NCI-H1105 treated with DMSO at 0.1 percent for 48 hours (cell line): ENCODE measurements at regions not wholly inside any gene's neighbourhood (a gene's known extent, or its start where the extent isn't known, plus 50 kb on each side); places are given as distances from the start of the nearest gene placed in this dataset.
"Not testable (repeated sequence)": the region's sequence is repeated elsewhere in the genome, so short reads cannot be mapped to it uniquely, and the experiment has no call there.

ENCODE experiments used
- DNase-seq: peaks from one replicate; lab custom pipeline; 2025; lab: John Stamatoyannopoulos, UW

DNA sequence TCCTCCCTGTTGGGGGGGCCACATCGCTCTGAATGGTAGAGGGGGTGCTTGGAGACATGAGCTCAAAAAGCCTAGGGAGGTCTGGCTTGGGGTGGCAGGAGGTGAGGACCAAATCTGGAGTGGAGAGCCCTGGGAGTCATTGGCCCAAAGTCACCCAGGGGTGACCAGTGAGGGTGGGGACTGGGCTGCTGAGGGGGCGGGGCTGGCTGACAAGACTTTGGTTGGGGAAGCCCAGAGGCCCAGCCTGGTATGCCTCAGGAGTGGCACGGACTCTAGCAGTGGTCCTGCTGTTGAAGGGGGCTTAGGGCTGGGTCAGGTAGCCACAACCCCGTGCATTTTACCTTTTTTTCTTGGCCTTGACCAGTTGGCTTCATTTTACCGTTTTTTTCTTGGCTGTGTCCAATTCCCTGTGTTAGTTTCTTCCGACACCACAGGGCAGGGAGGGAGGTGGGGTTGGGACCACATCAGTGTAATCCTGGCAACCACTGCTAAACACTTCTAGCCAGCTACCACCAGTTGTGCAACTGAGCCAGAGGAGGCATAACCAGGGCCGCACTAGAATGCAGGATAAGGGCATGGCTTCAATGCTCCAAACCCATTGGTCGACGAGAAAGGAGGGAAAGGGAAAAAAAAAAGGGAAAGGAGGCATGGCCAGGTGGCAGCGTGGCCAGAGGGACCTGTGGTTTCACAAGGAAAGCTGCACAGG is 105.3 kb upstream of the C2CD4B start:
- DNase-seq, result no peak

- DNase-seq, result no peak
These were observed 107.2 kb upstream of the C2CD4B start for GRCh38 chr15:62272290-62272689.

DNA sequence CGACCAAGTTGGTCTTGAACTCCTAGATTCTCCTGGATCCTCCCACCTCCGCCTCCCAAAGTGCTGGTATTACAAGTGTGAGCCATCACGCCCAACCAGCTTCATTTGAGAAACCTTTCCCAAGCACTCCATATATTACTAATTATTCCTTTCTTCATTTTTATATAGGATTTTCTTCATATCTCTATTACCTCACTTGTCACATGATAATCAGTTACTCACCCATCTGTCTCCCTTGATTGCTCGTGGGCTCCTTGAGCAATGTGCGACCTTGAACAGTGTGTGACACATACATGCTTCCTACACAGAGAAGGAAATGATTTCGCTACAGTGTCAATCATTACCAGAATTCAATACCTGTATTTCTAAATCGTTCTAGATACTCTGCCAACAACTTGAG is 110.7 kb upstream of the C2CD4B start:
- DNase-seq, result no peak

GRCh38 chr15:62277816-62278394 is 112.8 kb upstream of the C2CD4B start:
- no peak for DNase-seq

GRCh38 chr15:62278534-62278933 is 113.4 kb upstream of the C2CD4B start:
- DNase-seq, result no peak

DNA sequence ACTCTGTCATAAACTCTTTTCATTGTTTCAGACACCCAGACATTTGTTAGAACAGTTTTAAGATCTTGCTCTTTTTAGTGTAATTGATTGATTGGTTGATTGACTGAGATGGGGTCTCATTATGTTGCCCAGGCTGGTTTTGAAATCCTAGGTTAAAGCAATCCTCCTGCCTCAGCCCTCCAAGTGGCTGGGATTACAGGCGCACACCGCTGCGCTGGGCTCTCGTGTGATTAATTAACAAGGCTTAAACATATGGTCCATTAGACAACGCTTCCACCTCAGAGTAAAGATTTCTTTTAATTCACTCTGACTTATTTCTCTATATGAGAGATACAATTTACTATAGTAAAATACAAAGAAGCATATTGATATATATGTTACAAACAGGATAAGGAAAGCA is 114.0 kb upstream of the C2CD4B start:
- no peak for DNase-seq

- DNase-seq, result peak; percentile 36
These were observed 115.5 kb upstream of the C2CD4B start for GRCh38 chr15:62280625-62281024.

DNA sequence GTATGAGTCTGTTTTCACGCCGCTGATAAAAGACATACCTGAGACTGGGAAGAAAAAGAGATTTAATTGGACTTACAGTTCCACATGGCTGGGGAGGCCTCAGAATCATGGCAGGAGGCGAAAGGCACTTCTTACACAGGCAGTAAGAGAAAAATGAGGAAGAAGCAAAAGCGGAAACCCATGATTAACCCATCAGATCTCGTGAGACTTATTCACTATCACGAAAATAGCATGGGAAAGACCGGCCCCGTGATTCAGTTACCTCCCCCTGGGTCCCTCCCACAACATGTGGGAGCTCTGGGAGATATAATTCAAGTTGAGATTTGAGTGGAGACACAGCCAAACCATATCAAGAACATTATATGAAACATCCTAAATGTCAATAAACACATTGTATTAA is 116.7 kb upstream of the C2CD4B start:
- DNase-seq, result not testable (repeated sequence)

DNA sequence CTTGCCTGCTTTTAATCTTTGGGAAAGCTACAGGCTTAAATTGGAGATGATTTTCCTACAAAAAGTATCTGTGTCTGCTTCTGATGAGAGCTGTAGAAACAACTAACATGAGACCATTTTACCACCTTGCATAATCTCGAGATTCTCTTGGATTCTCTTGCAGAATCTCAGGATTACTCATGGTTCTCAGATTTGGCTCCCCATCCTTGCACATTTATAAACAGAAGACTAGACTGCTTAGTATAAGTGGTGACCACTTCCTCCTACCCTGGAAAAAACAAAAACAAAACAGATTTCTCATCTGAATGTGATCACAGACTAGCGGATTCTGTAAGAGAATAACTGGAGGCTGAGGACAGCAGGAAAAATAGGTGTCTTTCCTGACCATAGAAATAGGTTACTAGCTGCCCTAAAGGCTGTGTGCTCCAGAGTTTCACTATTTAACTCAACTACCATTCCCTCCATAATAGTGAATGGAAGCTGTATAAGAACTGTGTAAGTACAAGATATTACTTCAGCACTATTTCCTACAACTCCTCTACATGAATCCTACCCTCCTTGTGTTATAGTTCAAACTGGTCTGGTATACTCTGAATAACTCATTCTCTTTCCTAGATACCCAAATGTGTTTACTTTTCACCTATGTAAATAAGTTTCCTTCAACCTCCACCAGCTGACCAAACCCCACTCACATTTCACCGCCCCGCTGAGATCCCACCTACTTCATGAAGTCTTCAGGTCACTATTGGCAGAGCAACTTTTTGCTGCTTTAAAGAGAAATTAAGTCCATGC is 122.2 kb upstream of the C2CD4B start:
- DNase-seq, result no peak

DNA sequence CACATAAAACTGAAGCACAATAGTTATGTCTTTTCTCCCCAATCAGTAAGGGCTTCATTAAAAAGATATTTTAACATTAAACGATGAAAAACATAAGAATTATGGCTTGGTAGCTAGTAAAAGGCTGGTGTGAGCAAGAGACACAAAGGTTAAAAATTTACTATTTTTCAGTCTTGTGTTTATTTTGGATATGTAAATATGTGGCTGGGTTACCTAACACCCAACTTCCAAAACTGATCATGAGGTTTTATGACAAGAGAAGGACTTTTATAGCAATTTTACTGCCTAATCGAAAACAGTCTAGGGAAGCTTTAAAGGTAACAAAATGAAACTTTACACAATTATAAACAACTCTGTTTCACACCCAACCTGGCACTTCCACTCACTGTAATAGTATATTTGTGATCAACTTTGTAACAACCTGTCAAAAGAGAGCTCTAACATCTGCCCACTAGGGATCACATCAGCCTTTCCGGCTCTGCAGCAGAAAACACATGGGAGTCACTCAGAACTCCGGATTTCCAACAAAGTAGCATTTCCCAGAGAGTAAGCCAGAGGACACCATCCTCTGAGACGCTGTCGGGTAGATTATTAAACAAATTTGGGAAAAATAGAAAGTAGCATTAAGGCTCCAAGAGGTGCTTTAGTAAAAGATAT is 123.4 kb upstream of the C2CD4B start:
- no peak for DNase-seq

- DNase-seq, result no peak
These were observed 126.2 kb upstream of the C2CD4B start for GRCh38 chr15:62291262-62291661.

DNA sequence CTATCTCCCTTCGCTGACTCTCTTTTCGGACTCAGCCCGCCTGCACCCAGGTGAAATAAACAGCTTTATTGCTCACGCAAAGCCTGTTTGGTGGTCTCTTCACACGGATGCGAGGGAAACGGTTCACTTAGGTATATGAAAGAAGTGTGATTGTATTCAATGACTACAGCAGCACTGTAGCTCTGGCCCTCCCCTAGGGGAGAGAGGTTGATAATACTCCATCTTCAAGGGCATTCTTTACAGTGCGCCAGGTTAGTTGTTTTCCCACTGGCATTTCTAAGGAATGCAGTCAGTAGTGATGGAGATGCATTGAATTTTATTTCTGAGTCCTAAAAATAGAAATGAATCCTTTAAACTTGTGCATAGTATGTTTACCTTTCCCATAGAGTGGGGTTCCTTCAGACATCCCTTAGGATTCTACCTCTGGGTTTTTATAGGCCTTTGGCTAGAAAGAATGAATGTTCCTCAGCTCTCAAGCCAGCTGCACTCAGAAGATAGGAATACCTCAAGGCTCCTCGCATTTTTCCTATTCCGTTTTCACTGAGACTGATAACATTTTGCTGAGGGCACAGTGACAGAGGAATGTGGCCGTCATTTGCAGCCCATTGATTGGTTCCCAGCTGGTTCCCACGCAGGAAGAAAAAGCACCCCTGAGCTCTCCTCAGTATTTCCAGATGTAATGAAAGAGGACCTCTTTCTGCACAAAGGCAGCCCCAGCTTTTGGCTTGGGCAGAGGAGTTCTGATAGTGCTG is 131.8 kb upstream of the C2CD4B start:
- DNase-seq, result no peak

GRCh38 chr15:62297522-62297921 is 132.4 kb upstream of the C2CD4B start:
- DNase-seq, result no peak

GRCh38 chr15:62297933-62298332 is 132.8 kb upstream of the C2CD4B start:
- no peak for DNase-seq

DNA sequence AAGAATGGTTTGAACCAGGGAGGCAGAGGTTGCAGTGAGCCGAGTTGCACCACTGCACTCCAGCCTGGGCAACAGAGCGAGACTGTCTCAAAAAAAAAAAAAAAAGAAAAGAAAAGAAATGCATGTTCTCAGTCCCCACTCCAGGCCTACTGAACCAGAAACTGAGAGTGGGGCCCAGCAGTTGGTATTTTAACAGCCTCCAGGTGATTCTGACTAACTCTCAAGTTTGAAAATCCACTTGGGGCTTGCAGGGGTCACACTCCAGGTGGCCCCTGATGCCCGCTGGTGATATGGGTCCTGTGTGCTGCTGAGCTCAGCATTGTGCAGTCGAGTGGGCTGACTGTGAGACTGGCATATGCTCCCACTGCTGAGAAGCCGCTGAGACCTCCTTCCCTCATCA is 133.7 kb upstream of the C2CD4B start:
- no peak for DNase-seq

GRCh38 chr15:62299541-62299940 is 134.5 kb upstream of the C2CD4B start:
- no peak for DNase-seq

- no peak for DNase-seq
These were observed 137.0 kb upstream of the C2CD4B start for GRCh38 chr15:62301993-62302675.

DNA sequence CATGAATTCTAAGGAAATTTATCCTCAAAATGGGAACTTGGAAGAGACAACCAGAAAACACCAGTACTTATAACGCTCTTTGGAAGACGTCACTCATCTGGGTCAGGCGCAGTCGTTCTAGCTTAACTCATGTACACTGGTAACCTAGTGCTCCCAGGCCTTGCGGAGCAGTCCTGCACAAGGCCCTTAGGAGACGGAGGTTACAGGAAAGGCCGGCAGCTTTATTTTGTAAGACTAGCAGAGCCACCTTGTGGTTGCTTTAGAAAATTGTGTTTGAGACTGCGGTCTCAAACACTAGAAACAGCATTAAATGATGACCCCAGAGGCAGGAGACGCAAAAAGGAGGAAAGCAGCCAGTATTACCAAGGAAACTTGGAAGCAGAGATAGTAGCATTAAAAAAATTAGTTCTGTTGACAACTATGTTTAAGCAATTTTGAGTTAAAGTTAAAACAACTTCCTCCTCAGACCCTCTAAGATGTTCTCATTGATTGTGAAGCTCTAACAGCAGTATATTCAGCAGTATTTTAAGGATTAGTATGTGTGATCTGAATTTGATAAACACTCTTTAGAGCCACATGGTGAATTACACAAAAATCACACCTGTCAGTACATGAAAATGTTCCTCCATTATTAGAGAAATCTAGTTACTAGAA is 141.9 kb upstream of the C2CD4B start:
- peak; percentile 79 for DNase-seq

DNA sequence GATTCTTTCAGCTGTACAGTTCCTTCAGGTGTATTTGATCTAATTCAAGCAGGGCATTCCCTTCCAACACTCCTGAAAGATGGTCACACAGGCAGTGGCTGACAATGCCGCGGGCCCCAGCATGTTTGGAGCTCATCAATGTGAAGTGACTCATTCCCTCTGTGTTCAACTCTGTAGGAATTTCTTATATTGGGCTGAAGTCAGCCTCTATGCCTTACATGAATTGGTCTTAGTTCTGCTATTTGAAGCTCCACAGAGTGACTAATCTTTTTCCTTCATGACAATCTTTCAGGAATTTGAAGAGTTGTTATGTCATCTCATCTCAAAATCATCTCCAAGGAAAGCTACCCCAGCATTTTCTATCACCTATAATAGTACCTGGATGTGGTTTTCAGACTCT is 142.5 kb upstream of the C2CD4B start:
- no peak for DNase-seq

- DNase-seq, result no peak
These were observed 151.5 kb upstream of the C2CD4B start for GRCh38 chr15:62316413-62317060.
